Right lobe of liver (tissue), 6 donors: ENCODE measurements at regions not wholly inside any gene's neighbourhood (a gene's known extent, or its start where the extent isn't known, plus 50 kb on each side); places are given as distances from the start of the nearest gene placed in this dataset.

Source experiments
- ATAC-seq, 4 donors: fragments of 200-7000 bp; cut with Tn5 transposase; one replicate each; pipeline ENCODE4 v1.9.1; 2020; ENCODE audit warnings: mild to moderate bottlenecking in 4 of 4, moderate library complexity in 4 of 4
- DNase-seq, 3 donors: peaks; one replicate each; pipeline ENCODE4 v3.0.0-alpha.2; 2020
- H3K27ac ChIP-seq, 3 donors: fragments of 200-600 bp; one replicate each; pipeline ENCODE4 v1.8.0; 2022
- H3K27me3 ChIP-seq, 2 donors: fragments of 200-600 bp; one replicate each; pipeline ENCODE4 v1.8.0; 2022
- H3K36me3 ChIP-seq, 4 donors: fragments of 200-600 bp; sonication (generic) in 1 of 4; one replicate each; pipeline versions ENCODE4 v1.5.1 to v1.8.0; 2017 to 2022; ENCODE audit warnings: control low read depth in 1 of 4
- H3K4me1 ChIP-seq, 4 donors: fragments of 200-600 bp; sonication (generic) in 1 of 4; one replicate each; pipeline versions ENCODE4 v1.5.1 to v1.8.0; 2017 to 2022; ENCODE audit warnings: control low read depth in 1 of 4
- H3K4me3 ChIP-seq, 3 donors: fragments of 200-600 bp; one replicate each; pipeline ENCODE4 v1.8.0; 2022
- H3K9me3 ChIP-seq, 4 donors: fragments of 200-600 bp; sonication (generic) in 1 of 4; one replicate each; pipeline versions ENCODE4 v1.5.1 to v1.8.0; 2017 to 2022; ENCODE audit warnings: control low read depth in 1 of 4
- CTCF ChIP-seq, 4 donors: fragments of 200-600 bp in 3 of 4; fragments of 450-650 bp in 1 of 4; IDR thresholded peaks; one replicate each; pipeline versions ENCODE4 v1.5.1 to v1.8.0; 2016 to 2022; ENCODE audit warnings: antibody characterized with exemption in 4 of 4, mild to moderate bottlenecking in 2 of 4
- POLR2A ChIP-seq: fragments of 450-650 bp; IDR thresholded peaks from one replicate; pipeline ENCODE4 v1.6.1; 2017; ENCODE audit warnings: antibody characterized with exemption, mild to moderate bottlenecking
- WGBS: methylation state at CpG from one replicate; pipeline ENCODE4 v1.1.6; 2018; ENCODE audit warnings: low coverage, low lambda C conversion rate; ENCODE audit not compliant: insufficient coverage; ENCODE audit errors: missing lambda C conversion rate; 5-methylcytosine and 5-hydroxymethylcytosine counted together
- intact Hi-C, 2 donors: fragments of 100-400 bp; cut with DNase I; formaldehyde crosslinking; loops; one replicate each; pipeline versions ENCODE4 v1.11.2 to v1.14.1; 2022
- donor health status: DM: no; HTN: yes; CAD: no.
- donor health status: DM: no; HTN: no; CAD: no.
- donor health status: DM: no; HTN: no; CAD: no.
- donor health status: DM: no; HTN: yes; CAD: no.
- donor health status: DM: no; HTN: yes; CAD: no.

GRCh38 chr5:73314395-73315257 is 134.0 kb downstream of the FOXD1 start:
- WGBS = 50% methylated on average over 8 of the region's 8 CpGs
- no peak for DNase-seq
- Histone ChIP-seq H3K27me3 (peaks cover 4 to 13% of the 10 kb centered on the region in 2 donors), H3K27ac (no peak overlapping the region), H3K9me3 (no peaks in the 10 kb centered on the region), H3K4me3 (no peak overlapping the region), H3K36me3 (no peaks in the 10 kb centered on the region), H3K4me1 (no peaks in the 10 kb centered on the region)
- no peak for ATAC-seq
- TF ChIP-seq CTCF (IDR thresholded peaks at IDR 0.05) = no peak
- no peak for TF ChIP-seq POLR2A
- intact Hi-C loops = no loop called here

GRCh38 chr5:73312872-73313510 is 135.6 kb downstream of the FOXD1 start:
- Histone ChIP-seq H3K9me3 (no peaks in the 10 kb centered on the region), H3K4me3 (no peak overlapping the region), H3K27ac (no peak overlapping the region), H3K27me3 (peaks cover 4 to 13% of the 10 kb centered on the region in 2 donors), H3K4me1 (no peaks in the 10 kb centered on the region), H3K36me3 (no peaks in the 10 kb centered on the region)
- intact Hi-C loops = no loop called here
- ATAC-seq (no peak), DNase-seq (no peak)
- TF ChIP-seq POLR2A (no peak), CTCF (IDR thresholded peaks at IDR 0.05) (no peak)
- WGBS = 41% methylated on average over 3 of the region's 3 CpGs

GRCh38 chr5:73312146-73312871 is 136.3 kb downstream of the FOXD1 start:
- H3K4me3 ChIP-seq = no peak overlapping the region
- H3K9me3 ChIP-seq = no peaks in the 10 kb centered on the region
- DNase-seq (no peak), ATAC-seq (peak in 3 of 4 donors; percentile 27 to 36 (median 32))
- intact Hi-C loops = no loop called here
- 29% methylated on average over 12 of the region's 13 CpGs for WGBS
- TF ChIP-seq CTCF (IDR thresholded peaks at IDR 0.05) = no peak
- no peak for TF ChIP-seq POLR2A
- no peak overlapping the region for H3K27ac ChIP-seq
- H3K27me3 ChIP-seq = peaks cover 4 to 13% of the 10 kb centered on the region in 2 donors
- no peaks in the 10 kb centered on the region for H3K36me3 ChIP-seq
- no peaks in the 10 kb centered on the region for H3K4me1 ChIP-seq

GRCh38 chr5:73311291-73312110 is 137.1 kb downstream of the FOXD1 start:
- TF ChIP-seq CTCF (IDR thresholded peaks at IDR 0.05) (no peak), POLR2A (no peak)
- Histone ChIP-seq H3K9me3 (no peaks in the 10 kb centered on the region), H3K4me3 (no peak overlapping the region), H3K36me3 (no peaks in the 10 kb centered on the region), H3K27ac (no peak overlapping the region), H3K4me1 (no peaks in the 10 kb centered on the region), H3K27me3 (peaks cover 4 to 13% of the 10 kb centered on the region in 2 donors)
- peak in 2 of 4 donors; percentile 25 to 29 for ATAC-seq
- 11% methylated on average over 12 of the region's 31 CpGs for WGBS
- intact Hi-C loops = no loop called here
- DNase-seq = no peak
